ENCODE measurements at regions not wholly inside any gene's neighbourhood (a gene's known extent, or its start where the extent isn't known, plus 50 kb on each side); places are given as distances from the start of the nearest gene placed in this dataset.

DNA sequence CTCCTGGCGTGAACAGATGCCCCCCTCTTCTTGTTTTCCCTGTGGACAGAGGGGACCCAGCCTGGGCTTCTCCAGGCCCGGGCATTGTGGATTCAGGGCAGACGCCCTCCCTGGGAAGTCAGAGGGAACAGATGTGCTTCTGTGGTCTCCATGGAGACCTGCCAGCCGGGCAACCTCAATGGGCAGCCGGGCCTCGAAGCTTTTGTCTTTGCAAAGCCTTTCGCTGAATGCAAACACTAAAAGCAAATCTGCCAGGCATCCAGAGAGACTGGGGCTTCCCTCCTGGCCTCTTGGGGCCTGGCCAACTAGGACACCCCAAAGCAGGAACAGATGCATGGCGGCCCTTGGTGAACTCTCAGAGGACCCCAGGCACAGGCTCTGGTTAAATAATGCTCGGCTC is 370.0 kb upstream of the SULF2 start:
- TF ChIP-seq, protein P1, sequence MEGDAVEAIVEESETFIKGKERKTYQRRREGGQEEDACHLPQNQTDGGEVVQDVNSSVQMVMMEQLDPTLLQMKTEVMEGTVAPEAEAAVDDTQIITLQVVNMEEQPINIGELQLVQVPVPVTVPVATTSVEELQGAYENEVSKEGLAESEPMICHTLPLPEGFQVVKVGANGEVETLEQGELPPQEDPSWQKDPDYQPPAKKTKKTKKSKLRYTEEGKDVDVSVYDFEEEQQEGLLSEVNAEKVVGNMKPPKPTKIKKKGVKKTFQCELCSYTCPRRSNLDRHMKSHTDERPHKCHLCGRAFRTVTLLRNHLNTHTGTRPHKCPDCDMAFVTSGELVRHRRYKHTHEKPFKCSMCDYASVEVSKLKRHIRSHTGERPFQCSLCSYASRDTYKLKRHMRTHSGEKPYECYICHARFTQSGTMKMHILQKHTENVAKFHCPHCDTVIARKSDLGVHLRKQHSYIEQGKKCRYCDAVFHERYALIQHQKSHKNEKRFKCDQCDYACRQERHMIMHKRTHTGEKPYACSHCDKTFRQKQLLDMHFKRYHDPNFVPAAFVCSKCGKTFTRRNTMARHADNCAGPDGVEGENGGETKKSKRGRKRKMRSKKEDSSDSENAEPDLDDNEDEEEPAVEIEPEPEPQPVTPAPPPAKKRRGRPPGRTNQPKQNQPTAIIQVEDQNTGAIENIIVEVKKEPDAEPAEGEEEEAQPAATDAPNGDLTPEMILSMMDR (conservative IDR thresholded peaks at IDR 0.05): no peak
- TF ChIP-seq EZH2 (IDR thresholded peaks at IDR 0.05; ENCODE audit: low read depth): no peak
